Type B pancreatic cell (in vitro differentiated cells): ENCODE measurements at regions not wholly inside any gene's neighbourhood (a gene's known extent, or its start where the extent isn't known, plus 50 kb on each side); places are given as distances from the start of the nearest gene placed in this dataset.

Experiments used
- DNase-seq: peaks from one replicate; pipeline ENCODE4 v3.0.0; 2021; ENCODE audit warnings: mixed read lengths; ENCODE audit not compliant: unreplicated experiment; ENCODE audit errors: extremely low spot score
- H3K27ac Mint-ChIP-seq: 2 replicates; pipeline ENCODE4 v1.8.0; 2021; ENCODE audit warnings: mild to moderate bottlenecking, mixed read lengths
- H3K27me3 Mint-ChIP-seq: 2 replicates; pipeline ENCODE4 v1.8.0; 2021; ENCODE audit warnings: mixed read lengths
- H3K36me3 Mint-ChIP-seq: 2 replicates; pipeline ENCODE4 v1.8.0; 2021; ENCODE audit warnings: mixed read lengths
- H3K4me1 Mint-ChIP-seq: one replicate; pipeline ENCODE4 v1.8.0; 2021; ENCODE audit warnings: mixed read lengths; ENCODE audit not compliant: unreplicated experiment
- H3K4me3 Mint-ChIP-seq: 2 replicates; pipeline ENCODE4 v1.8.0; 2021; ENCODE audit warnings: mild to moderate bottlenecking, mixed read lengths
- H3K9me3 Mint-ChIP-seq: 2 replicates; pipeline ENCODE4 v1.8.0; 2021; ENCODE audit warnings: mixed read lengths
- CTCF ChIP-seq: fragments of 200-600 bp; sonication (generic); conservative IDR thresholded peaks from 2 replicates; pipeline ENCODE4 v1.5.0; 2021; ENCODE audit warnings: antibody characterized with exemption, mild to moderate bottlenecking

DNA sequence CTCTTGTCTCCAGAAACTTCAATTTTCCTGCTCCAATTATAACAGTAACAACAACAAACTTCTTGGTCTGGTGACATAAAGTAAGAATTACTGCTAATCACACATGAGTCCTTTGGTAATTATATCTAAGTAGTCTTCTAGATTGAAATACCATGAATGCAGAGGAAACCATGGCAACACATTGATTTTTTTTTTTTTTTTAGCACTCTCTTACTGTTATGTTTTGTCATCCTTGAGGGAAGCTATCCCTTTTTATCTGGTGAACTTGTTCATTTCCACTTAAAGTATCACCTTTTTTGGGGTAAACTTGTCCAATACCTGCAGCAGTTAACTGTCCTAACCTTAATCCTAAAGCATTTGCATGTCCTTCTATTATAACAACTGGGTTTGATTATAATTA, 256.3 kb downstream of the B3GLCT start:
- H3K27me3 Mint-ChIP-seq = peaks cover 3% of the 10 kb centered on the region
- no peak overlapping the region for H3K4me3 Mint-ChIP-seq
- TF ChIP-seq CTCF = no peak
- no peaks in the 10 kb centered on the region for H3K9me3 Mint-ChIP-seq
- no peak for DNase-seq
- H3K36me3 Mint-ChIP-seq = no peaks in the 10 kb centered on the region
- no peak overlapping the region for H3K27ac Mint-ChIP-seq
- H3K4me1 Mint-ChIP-seq = peaks cover 5% of the 10 kb centered on the region

DNA sequence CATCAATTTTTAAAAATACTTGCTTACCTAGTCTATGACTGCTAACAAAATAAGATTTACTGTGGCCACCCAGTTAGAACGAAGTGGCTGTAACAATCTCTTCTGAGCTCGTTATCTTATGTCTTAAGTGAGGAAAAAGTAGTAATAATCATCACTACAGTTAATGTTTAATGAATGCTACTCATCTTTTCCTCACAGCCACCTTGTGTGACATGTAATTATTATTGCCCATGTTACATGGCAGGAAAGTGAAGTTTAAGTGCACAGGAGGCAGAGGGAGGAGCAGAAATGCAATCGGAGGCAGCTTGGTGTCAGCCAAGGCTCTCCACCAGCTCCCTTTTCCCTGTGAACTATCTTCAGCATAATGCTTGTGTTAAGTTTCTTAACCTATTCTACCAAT, 260.3 kb downstream of the B3GLCT start:
- Mint-ChIP-seq H3K4me1 (peaks cover 5% of the 10 kb centered on the region), H3K27me3 (no peaks in the 10 kb centered on the region), H3K9me3 (no peaks in the 10 kb centered on the region), H3K36me3 (no peaks in the 10 kb centered on the region), H3K4me3 (no peak overlapping the region), H3K27ac (no peak overlapping the region)
- no peak for TF ChIP-seq CTCF
- no peak for DNase-seq

- H3K27me3 Mint-ChIP-seq = no peaks in the 10 kb centered on the region
- H3K36me3 Mint-ChIP-seq = no peaks in the 10 kb centered on the region
- no peak overlapping the region for H3K27ac Mint-ChIP-seq
- no peak for DNase-seq
- H3K9me3 Mint-ChIP-seq = no peaks in the 10 kb centered on the region
- H3K4me3 Mint-ChIP-seq = no peak overlapping the region
- no peak for TF ChIP-seq CTCF
- H3K4me1 Mint-ChIP-seq = no peaks in the 10 kb centered on the region
Measured at GRCh38 chr13:31461923-31462322, 262.1 kb downstream of the B3GLCT start.

DNA sequence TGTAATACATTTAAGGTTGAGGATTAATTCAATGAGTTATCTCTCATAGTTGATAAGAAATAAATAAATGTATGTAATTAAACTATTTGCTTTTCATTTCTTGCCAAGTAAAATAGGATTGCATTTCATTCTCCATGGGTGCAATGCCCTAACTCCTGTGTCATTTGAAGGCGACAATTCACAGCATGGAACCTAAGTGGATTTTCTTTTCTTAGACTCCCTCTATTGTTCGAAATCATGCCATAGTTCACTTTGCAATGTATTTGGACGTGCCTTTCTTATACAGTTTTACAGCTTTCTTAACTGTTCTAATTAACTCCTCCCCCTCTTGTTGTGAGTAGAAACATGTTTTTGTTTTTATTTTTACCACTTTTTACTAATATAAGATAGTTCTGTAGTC, 263.0 kb downstream of the B3GLCT start:
- Mint-ChIP-seq H3K27ac (no peak overlapping the region), H3K9me3 (no peaks in the 10 kb centered on the region), H3K27me3 (no peaks in the 10 kb centered on the region), H3K36me3 (no peaks in the 10 kb centered on the region), H3K4me3 (no peak overlapping the region), H3K4me1 (no peaks in the 10 kb centered on the region)
- DNase-seq = no peak
- no peak for TF ChIP-seq CTCF

GRCh38 chr13:31468114-31468902, 268.5 kb downstream of the B3GLCT start:
- DNase-seq = no peak
- H3K27me3 Mint-ChIP-seq = no peaks in the 10 kb centered on the region
- no peak overlapping the region for H3K27ac Mint-ChIP-seq
- H3K9me3 Mint-ChIP-seq = no peaks in the 10 kb centered on the region
- H3K4me3 Mint-ChIP-seq = no peak overlapping the region
- no peaks in the 10 kb centered on the region for H3K36me3 Mint-ChIP-seq
- TF ChIP-seq CTCF = no peak
- no peaks in the 10 kb centered on the region for H3K4me1 Mint-ChIP-seq
